Psoas muscle (tissue), 7 donors: ENCODE measurements at regions not wholly inside any gene's neighbourhood (a gene's known extent, or its start where the extent isn't known, plus 50 kb on each side); places are given as distances from the start of the nearest gene placed in this dataset.

Source experiments
- ATAC-seq, 4 donors: fragments of 200-7000 bp; cut with Tn5 transposase; one replicate each; pipeline ENCODE4 v1.9.1; 2020; ENCODE audit warnings: moderate library complexity in 3 of 4, mild to moderate bottlenecking in 2 of 4
- DNase-seq, 2 donors: peaks; one replicate each; pipeline ENCODE4 v3.0.0-alpha.2; 2020
- H3K27ac ChIP-seq: fragments of 200-600 bp; one replicate; pipeline ENCODE4 v1.8.0; 2022
- H3K27me3 ChIP-seq, 3 donors: fragments of 200-600 bp in 1 of 3; one replicate each; pipeline versions ENCODE4 v1.6.1 to v1.8.0; 2013 to 2022; ENCODE audit warnings: low read length in 2 of 3, mild to moderate bottlenecking in 2 of 3, moderate library complexity in 1 of 3; ENCODE audit not compliant: insufficient read depth in 3 of 3
- H3K36me3 ChIP-seq, 2 donors: fragments of 200-600 bp in 1 of 2; one replicate each; pipeline versions ENCODE4 v1.6.1 to v1.8.0; 2013 to 2022; ENCODE audit warnings: low read depth in 1 of 2, mild to moderate bottlenecking in 1 of 2, moderate library complexity in 1 of 2; ENCODE audit not compliant: insufficient read depth in 1 of 2
- H3K4me1 ChIP-seq: fragments of 200-600 bp; one replicate; pipeline ENCODE4 v1.8.0; 2022
- H3K4me3 ChIP-seq: fragments of 200-600 bp; one replicate; pipeline ENCODE4 v1.8.0; 2022; ENCODE audit warnings: mild to moderate bottlenecking
- H3K9me3 ChIP-seq: fragments of 200-600 bp; one replicate; pipeline ENCODE4 v1.8.0; 2022
- CTCF ChIP-seq: fragments of 200-600 bp; IDR thresholded peaks from one replicate; pipeline ENCODE4 v1.8.0; 2022; ENCODE audit warnings: antibody characterized with exemption
- WGBS, 3 donors: extraction: QIAGEN DNeasy Blood & Tissue Kit; methylation state at CpG; one replicate each; pipeline versions ENCODE4 v1.1.6 to v1.1.7; 2013; 5-methylcytosine and 5-hydroxymethylcytosine counted together
- intact Hi-C, 2 donors: fragments of 100-400 bp; cut with DNase I; formaldehyde crosslinking; loops; one replicate each; pipeline versions ENCODE4 v1.11.0 to v1.14.2; 2022
- donor health status: healthy with polysubstance abuse.
- donor health status: DM: no; HTN: no; CAD: no; lungs with moderate emphysema.
- donor health status: Bipolar disorder and iron deficiency.
- donor health status: healthy.
- donor health status: DM: yes; HTN: yes; CAD: no.
- donor health status: DM: no; HTN: no; CAD: no.
- donor health status: DM: yes; HTN: yes; CAD: no.

- ATAC-seq (no peak), DNase-seq (no peak)
- H3K4me1 ChIP-seq: no peaks in the 10 kb centered on the region
- no peak overlapping the region for H3K27ac ChIP-seq
- no peak for TF ChIP-seq CTCF
- no peak overlapping the region for H3K4me3 ChIP-seq
- H3K36me3 ChIP-seq: no peaks in the 10 kb centered on the region
- WGBS, 3 donors: 93 to 96% (median 96%) methylated on average over 6 of the region's 6 CpGs
- intact Hi-C loops: no loop called here
- H3K27me3 ChIP-seq: peaks cover 0 to 2% (median 0%) of the 10 kb centered on the region in 3 donors
- H3K9me3 ChIP-seq: no peaks in the 10 kb centered on the region
Observed at GRCh38 chr1:25068316-25068715, 138.2 kb upstream of the RUNX3 start.

- Histone ChIP-seq H3K4me1 (no peaks in the 10 kb centered on the region), H3K27me3 (peaks cover 0 to 2% (median 0%) of the 10 kb centered on the region in 3 donors), H3K4me3 (no peak overlapping the region), H3K9me3 (no peaks in the 10 kb centered on the region), H3K27ac (no peak overlapping the region), H3K36me3 (no peaks in the 10 kb centered on the region)
- ATAC-seq (no peak), DNase-seq (no peak)
- no peak for TF ChIP-seq CTCF
- intact Hi-C loops: no loop called here
- WGBS, 3 donors: 86 to 89% (median 88%) methylated on average over 9 of the region's 9 CpGs
Observed at GRCh38 chr1:25067518-25068251, 137.6 kb upstream of the RUNX3 start.

- no peak for ATAC-seq
- no peak for TF ChIP-seq CTCF
- Histone ChIP-seq H3K36me3 (no peaks in the 10 kb centered on the region), H3K4me3 (no peak overlapping the region), H3K9me3 (no peaks in the 10 kb centered on the region), H3K27me3 (peaks cover 0 to 2% (median 0%) of the 10 kb centered on the region in 3 donors), H3K4me1 (no peaks in the 10 kb centered on the region), H3K27ac (no peak overlapping the region)
- 69 to 71% (median 70%) methylated on average over 11 to 12 of the region's 12 CpGs for WGBS, 3 donors
- DNase-seq: no peak
- intact Hi-C loops: no loop called here
Observed at GRCh38 chr1:25066731-25067517, 136.8 kb upstream of the RUNX3 start.

GRCh38 chr1:25066256-25066655 is 136.2 kb upstream of the RUNX3 start:
- intact Hi-C loops: no loop called here
- TF ChIP-seq CTCF: no peak
- H3K4me1 ChIP-seq: no peaks in the 10 kb centered on the region
- no peak for DNase-seq
- ATAC-seq: no peak
- H3K4me3 ChIP-seq: no peak overlapping the region
- 14 to 48% (median 18%) methylated on average over 8 of the region's 8 CpGs for WGBS, 3 donors
- H3K27ac ChIP-seq: no peak overlapping the region
- peaks cover 0 to 2% (median 0%) of the 10 kb centered on the region in 3 donors for H3K27me3 ChIP-seq
- no peaks in the 10 kb centered on the region for H3K36me3 ChIP-seq
- H3K9me3 ChIP-seq: no peaks in the 10 kb centered on the region
